ENCODE measurements at regions not wholly inside any gene's neighbourhood (a gene's known extent, or its start where the extent isn't known, plus 50 kb on each side); places are given as distances from the start of the nearest gene placed in this dataset.
A peak's percentile ranks its signal among the peaks of the same experiment; 100 is the strongest.

- H3K4me1 Mint-ChIP-seq = peaks cover 38% of the 10 kb centered on the region
- H3K36me3 Mint-ChIP-seq (ENCODE audit: low read depth) = no peaks in the 10 kb centered on the region
- peaks cover 22% of the 10 kb centered on the region for H3K27me3 Mint-ChIP-seq (ENCODE audit: low read depth, poor library complexity)
- DNase-seq = no peak
- TF ChIP-seq, protein P1, sequence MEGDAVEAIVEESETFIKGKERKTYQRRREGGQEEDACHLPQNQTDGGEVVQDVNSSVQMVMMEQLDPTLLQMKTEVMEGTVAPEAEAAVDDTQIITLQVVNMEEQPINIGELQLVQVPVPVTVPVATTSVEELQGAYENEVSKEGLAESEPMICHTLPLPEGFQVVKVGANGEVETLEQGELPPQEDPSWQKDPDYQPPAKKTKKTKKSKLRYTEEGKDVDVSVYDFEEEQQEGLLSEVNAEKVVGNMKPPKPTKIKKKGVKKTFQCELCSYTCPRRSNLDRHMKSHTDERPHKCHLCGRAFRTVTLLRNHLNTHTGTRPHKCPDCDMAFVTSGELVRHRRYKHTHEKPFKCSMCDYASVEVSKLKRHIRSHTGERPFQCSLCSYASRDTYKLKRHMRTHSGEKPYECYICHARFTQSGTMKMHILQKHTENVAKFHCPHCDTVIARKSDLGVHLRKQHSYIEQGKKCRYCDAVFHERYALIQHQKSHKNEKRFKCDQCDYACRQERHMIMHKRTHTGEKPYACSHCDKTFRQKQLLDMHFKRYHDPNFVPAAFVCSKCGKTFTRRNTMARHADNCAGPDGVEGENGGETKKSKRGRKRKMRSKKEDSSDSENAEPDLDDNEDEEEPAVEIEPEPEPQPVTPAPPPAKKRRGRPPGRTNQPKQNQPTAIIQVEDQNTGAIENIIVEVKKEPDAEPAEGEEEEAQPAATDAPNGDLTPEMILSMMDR (IDR thresholded peaks at IDR 0.05) = peak; percentile 15
- peak overlapping the region; percentile 89 for H3K27ac Mint-ChIP-seq
- H3K4me3 Mint-ChIP-seq = no peak overlapping the region
- no peaks in the 10 kb centered on the region for H3K9me3 Mint-ChIP-seq
Measured at GRCh38 chr1:36731226-36732014, 248.7 kb upstream of the CSF3R start.

DNA sequence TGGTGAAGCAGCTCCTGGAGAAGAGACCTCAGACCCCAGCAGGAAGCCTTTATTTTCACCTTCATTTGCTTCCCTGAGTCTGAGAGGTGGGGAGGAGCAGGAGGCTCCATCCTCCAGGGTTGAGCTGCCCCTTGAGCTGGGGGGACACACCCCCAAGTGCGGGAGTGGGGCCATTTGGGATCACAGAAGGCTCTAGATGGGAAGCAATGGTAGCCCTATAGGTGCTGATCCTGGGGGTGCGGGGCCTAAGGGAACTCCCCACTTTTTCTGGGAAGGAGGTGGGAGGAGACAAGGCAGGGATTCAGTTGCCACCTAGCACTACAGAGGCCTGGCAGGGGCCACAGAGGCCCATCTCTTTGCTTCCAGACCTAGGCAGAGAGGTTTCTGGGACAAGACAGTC, 247.9 kb upstream of the CSF3R start:
- no peaks in the 10 kb centered on the region for H3K36me3 Mint-ChIP-seq (ENCODE audit: low read depth)
- peaks cover 30% of the 10 kb centered on the region for H3K4me1 Mint-ChIP-seq
- no peaks in the 10 kb centered on the region for H3K9me3 Mint-ChIP-seq
- TF ChIP-seq, protein P1 (IDR thresholded peaks at IDR 0.05) = no peak
- no peak for DNase-seq
- peaks cover 21% of the 10 kb centered on the region for H3K27me3 Mint-ChIP-seq (ENCODE audit: low read depth, poor library complexity)
- no peak overlapping the region for H3K4me3 Mint-ChIP-seq
- H3K27ac Mint-ChIP-seq = no peak overlapping the region

- H3K27me3 Mint-ChIP-seq (ENCODE audit: low read depth, poor library complexity) = peaks cover 16% of the 10 kb centered on the region
- no peaks in the 10 kb centered on the region for H3K9me3 Mint-ChIP-seq
- no peaks in the 10 kb centered on the region for H3K36me3 Mint-ChIP-seq (ENCODE audit: low read depth)
- peaks cover 26% of the 10 kb centered on the region for H3K4me1 Mint-ChIP-seq
- TF ChIP-seq, protein P1 (IDR thresholded peaks at IDR 0.05) = no peak
- DNase-seq = no peak
- H3K27ac Mint-ChIP-seq = no peak overlapping the region
- no peak overlapping the region for H3K4me3 Mint-ChIP-seq
Measured at GRCh38 chr1:36729716-36730510, 247.2 kb upstream of the CSF3R start.

- Mint-ChIP-seq H3K27me3 (ENCODE audit: low read depth, poor library complexity) (peaks cover 14% of the 10 kb centered on the region), H3K4me3 (no peak overlapping the region), H3K4me1 (peaks cover 26% of the 10 kb centered on the region), H3K36me3 (ENCODE audit: low read depth) (no peaks in the 10 kb centered on the region), H3K9me3 (no peaks in the 10 kb centered on the region), H3K27ac (no peak overlapping the region)
- TF ChIP-seq, protein P1 (IDR thresholded peaks at IDR 0.05) = no peak
- no peak for DNase-seq
Measured at GRCh38 chr1:36729289-36729688, 246.6 kb upstream of the CSF3R start.

- Mint-ChIP-seq H3K4me1 (peaks cover 26% of the 10 kb centered on the region), H3K4me3 (no peak overlapping the region), H3K9me3 (no peaks in the 10 kb centered on the region), H3K27ac (no peak overlapping the region), H3K36me3 (ENCODE audit: low read depth) (no peaks in the 10 kb centered on the region), H3K27me3 (ENCODE audit: low read depth, poor library complexity) (peaks cover 15% of the 10 kb centered on the region)
- no peak for DNase-seq
- TF ChIP-seq, protein P1 (IDR thresholded peaks at IDR 0.05) = no peak
Measured at GRCh38 chr1:36728846-36729245, 246.1 kb upstream of the CSF3R start.
